Esophagus muscularis mucosa (tissue), 4 donors: ENCODE measurements at regions not wholly inside any gene's neighbourhood (a gene's known extent, or its start where the extent isn't known, plus 50 kb on each side); places are given as distances from the start of the nearest gene placed in this dataset.

Experiments used
- CTCF ChIP-seq, 3 experiments: fragments of 200-600 bp in 2 of 3; fragments of 450-650 bp in 1 of 3; sonication (generic) in 2 of 3; IDR thresholded peaks; one replicate each; pipeline ENCODE4 v1.5.1; 2017 to 2019; ENCODE audit warnings: antibody characterized with exemption in 3 of 3, mild to moderate bottlenecking in 2 of 3, moderate library complexity in 1 of 3
- EP300 ChIP-seq: sonication (generic); formaldehyde crosslinking; IDR thresholded peaks from one replicate; pipeline ENCODE4 v1.6.1; 2017; ENCODE audit warnings: antibody characterized with exemption
- POLR2A ChIP-seq: fragments of 450-650 bp; IDR thresholded peaks from one replicate; pipeline ENCODE4 v1.6.1; 2017; ENCODE audit warnings: antibody characterized with exemption, moderate library complexity, mild to moderate bottlenecking, low read depth
- POLR2AphosphoS5 ChIP-seq, 2 donors: sonication (generic); formaldehyde crosslinking; IDR thresholded peaks; one replicate each; pipeline ENCODE4 v1.6.1; 2017; ENCODE audit warnings: antibody characterized with exemption in 2 of 2

- no peak for TF ChIP-seq CTCF (IDR thresholded peaks at IDR 0.05)
- no peak for TF ChIP-seq POLR2A
- no peak for TF ChIP-seq POLR2AphosphoS5 (IDR thresholded peaks at IDR 0.05)
- no peak for TF ChIP-seq EP300
Observed at GRCh38 chr18:53606792-53607191, 617.7 kb downstream of the MBD2 start.
